SH-SY5Y (cell line): ENCODE measurements at regions not wholly inside any gene's neighbourhood (a gene's known extent, or its start where the extent isn't known, plus 50 kb on each side); places are given as distances from the start of the nearest gene placed in this dataset.

Experiments
- GATA2 ChIP-seq: IDR thresholded peaks from 2 replicates; pipeline ENCODE4 v1.6.1; 2011; ENCODE audit warnings: mild to moderate bottlenecking, low read depth, low read length
- GATA3 ChIP-seq: IDR thresholded peaks from 2 replicates; pipeline ENCODE4 v1.6.1; 2011; ENCODE audit warnings: low read depth, mild to moderate bottlenecking, low read length, moderate library complexity

DNA sequence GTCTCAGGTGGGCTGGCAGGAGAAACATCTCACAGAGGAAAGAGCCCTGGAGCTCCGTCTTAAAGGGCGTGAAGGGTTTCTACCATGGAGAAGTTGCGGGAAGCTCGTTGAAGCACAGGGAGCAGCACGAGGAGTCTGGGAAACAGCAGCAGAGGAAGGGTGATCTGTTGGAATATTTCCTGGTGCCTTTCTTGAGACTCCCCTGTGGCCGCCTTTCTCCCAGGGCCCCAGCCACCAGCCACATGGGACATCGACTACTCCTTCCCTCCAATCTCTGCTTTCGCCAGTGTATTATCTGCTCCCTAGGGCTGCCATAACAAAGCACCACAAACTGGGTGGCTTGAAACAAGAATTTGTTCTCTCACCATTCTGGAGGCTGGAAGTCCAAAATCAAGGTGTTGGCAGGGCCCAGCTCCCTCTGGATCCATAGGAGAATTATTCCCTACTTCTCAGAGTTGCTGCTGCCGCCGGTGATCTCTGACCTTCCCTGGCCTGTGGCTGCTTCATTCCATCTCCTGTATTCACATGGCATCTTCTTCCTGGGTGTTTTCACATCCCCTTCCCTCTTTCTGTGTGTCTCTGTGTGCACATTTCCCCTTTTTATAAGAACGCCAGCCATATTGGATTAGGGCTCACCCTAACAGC, 152.8 kb upstream of the GSC start:
- TF ChIP-seq GATA2 (no peak), GATA3 (no peak)
